Neural progenitor cell (in vitro differentiated cells): ENCODE measurements at regions not wholly inside any gene's neighbourhood (a gene's known extent, or its start where the extent isn't known, plus 50 kb on each side); places are given as distances from the start of the nearest gene placed in this dataset.

Experiments used
- DNase-seq: peaks from one replicate; pipeline ENCODE4 v3.0.0-alpha.2; 2016; ENCODE audit warnings: low spot score
- H2AFZ ChIP-seq: fragments of 200-600 bp; sonication (generic); replicated peaks from 2 replicates; pipeline ENCODE4 v1.6.1; 2016; ENCODE audit warnings: antibody characterized with exemption
- H3F3A ChIP-seq: fragments of 200-600 bp; sonication (generic); 2 replicates; pipeline ENCODE4 v1.6.1; 2016; ENCODE audit warnings: antibody characterized with exemption, low read depth
- H3K27ac ChIP-seq: fragments of 200-600 bp; sonication (generic); 2 replicates; pipeline ENCODE4 v1.5.1; 2016; ENCODE audit warnings: mild to moderate bottlenecking
- H3K27me3 ChIP-seq: fragments of 200-600 bp; sonication (generic); 2 replicates; pipeline ENCODE4 v1.6.1; 2016; ENCODE audit warnings: mild to moderate bottlenecking, moderate library complexity
- H3K36me3 ChIP-seq: fragments of 200-600 bp; sonication (generic); 2 replicates; pipeline ENCODE4 v1.5.1; 2016
- H3K4me1 ChIP-seq: fragments of 200-600 bp; sonication (generic); 2 replicates; pipeline ENCODE4 v1.6.1; 2016; ENCODE audit warnings: mixed run types
- H3K4me2 ChIP-seq: fragments of 200-600 bp; sonication (generic); 2 replicates; pipeline ENCODE4 v1.6.1; 2016
- H3K4me3 ChIP-seq: fragments of 200-600 bp; sonication (generic); 2 replicates; pipeline ENCODE4 v1.5.1; 2016
- H3K79me2 ChIP-seq: fragments of 200-600 bp; sonication (generic); 2 replicates; pipeline ENCODE4 v1.6.1; 2016; ENCODE audit warnings: low read depth
- H3K9ac ChIP-seq: fragments of 200-600 bp; sonication (generic); 2 replicates; pipeline ENCODE4 v1.6.1; 2016
- H3K9me3 ChIP-seq: fragments of 200-600 bp; sonication (generic); 2 replicates; pipeline ENCODE4 v1.5.1; 2016; ENCODE audit warnings: low read depth
- H4K20me1 ChIP-seq: fragments of 200-600 bp; sonication (generic); 2 replicates; pipeline ENCODE4 v1.6.1; 2016; ENCODE audit warnings: low read depth
- H3K27ac Mint-ChIP-seq: 3 replicates; pipeline ENCODE4 v1.8.0; 2021; ENCODE audit warnings: mixed read lengths
- H3K27me3 Mint-ChIP-seq: 2 replicates; pipeline ENCODE4 v1.8.0; 2022; ENCODE audit warnings: low read depth, mild to moderate bottlenecking, inconsistent platforms, moderate library complexity, mixed read lengths; ENCODE audit not compliant: insufficient read depth
- H3K36me3 Mint-ChIP-seq: 3 replicates; pipeline ENCODE4 v1.8.0; 2021; ENCODE audit warnings: mixed read lengths
- H3K4me1 Mint-ChIP-seq: 3 replicates; pipeline ENCODE4 v1.8.0; 2021; ENCODE audit warnings: mixed read lengths
- H3K4me3 Mint-ChIP-seq: 3 replicates; pipeline ENCODE4 v1.8.0; 2021; ENCODE audit warnings: mild to moderate bottlenecking, moderate library complexity, mixed read lengths
- H3K9me3 Mint-ChIP-seq: 3 replicates; pipeline ENCODE4 v1.8.0; 2020; ENCODE audit warnings: mixed read lengths
- CTCF ChIP-seq: fragments of 200-600 bp; sonication (generic); IDR thresholded peaks from 2 replicates; pipeline ENCODE4 v1.5.1; 2017; ENCODE audit warnings: antibody characterized with exemption, mild to moderate bottlenecking
- EZH2 ChIP-seq: fragments of 200-600 bp; sonication (generic); IDR thresholded peaks from 2 replicates; pipeline ENCODE4 v1.6.1; 2017; ENCODE audit warnings: antibody characterized with exemption, mild to moderate bottlenecking, moderate library complexity
- EZH2phosphoT487 ChIP-seq: fragments of 200-600 bp; sonication (generic); IDR thresholded peaks from 2 replicates; pipeline ENCODE4 v1.6.1; 2017; ENCODE audit warnings: antibody characterized with exemption

- H3K27me3 Mint-ChIP-seq = peaks cover 2% of the 10 kb centered on the region
- Histone ChIP-seq H3K36me3 (no peaks in the 10 kb centered on the region), H3K4me3 (no peak overlapping the region), H3K4me1 (peaks cover 33% of the 10 kb centered on the region), H2AFZ (peak overlapping the region; percentile 52), H3K27me3 (no peaks in the 10 kb centered on the region), H3F3A (peaks cover 18% of the 10 kb centered on the region), H3K4me2 (peak overlapping the region; percentile 43), H3K9me3 (no peaks in the 10 kb centered on the region), H3K9ac (no peak overlapping the region), H3K79me2 (no peaks in the 10 kb centered on the region), H3K27ac (no peak overlapping the region), H4K20me1 (no peaks in the 10 kb centered on the region)
- DNase-seq = no peak
- peak overlapping the region; percentile 15 for H3K27ac Mint-ChIP-seq
- H3K4me1 Mint-ChIP-seq = peaks cover 19% of the 10 kb centered on the region
- H3K9me3 Mint-ChIP-seq = peaks cover 5% of the 10 kb centered on the region
- no peaks in the 10 kb centered on the region for H3K36me3 Mint-ChIP-seq
- no peak for TF ChIP-seq CTCF
- TF ChIP-seq EZH2phosphoT487 = no peak
- no peak for TF ChIP-seq EZH2
- no peak overlapping the region for H3K4me3 Mint-ChIP-seq
These were observed 297.9 kb upstream of the SOX4 start for GRCh38 chr6:21295506-21296240.

GRCh38 chr6:21297665-21298064 lies 295.9 kb upstream of the SOX4 start:
- peaks cover 2% of the 10 kb centered on the region for H3K27me3 Mint-ChIP-seq
- Histone ChIP-seq H3K9ac (no peak overlapping the region), H3K4me1 (peaks cover 33% of the 10 kb centered on the region), H3K4me2 (no peak overlapping the region), H3K27ac (no peak overlapping the region), H3K9me3 (peaks cover 2% of the 10 kb centered on the region), H3K36me3 (no peaks in the 10 kb centered on the region), H3K79me2 (no peaks in the 10 kb centered on the region), H4K20me1 (no peaks in the 10 kb centered on the region), H3K4me3 (no peak overlapping the region), H3F3A (peaks cover 18% of the 10 kb centered on the region), H3K27me3 (no peaks in the 10 kb centered on the region), H2AFZ (no peak overlapping the region)
- peaks cover 17% of the 10 kb centered on the region for H3K9me3 Mint-ChIP-seq
- no peak overlapping the region for H3K4me3 Mint-ChIP-seq
- no peak for DNase-seq
- peaks cover 19% of the 10 kb centered on the region for H3K4me1 Mint-ChIP-seq
- H3K27ac Mint-ChIP-seq = no peak overlapping the region
- TF ChIP-seq EZH2phosphoT487 (no peak), EZH2 (no peak), CTCF (no peak)
- H3K36me3 Mint-ChIP-seq = no peaks in the 10 kb centered on the region

- Histone ChIP-seq H3K9ac (no peak overlapping the region), H3K79me2 (no peaks in the 10 kb centered on the region), H3K4me3 (no peak overlapping the region), H3F3A (peaks cover 17% of the 10 kb centered on the region), H3K4me2 (no peak overlapping the region), H3K36me3 (no peaks in the 10 kb centered on the region), H2AFZ (no peak overlapping the region), H3K27me3 (no peaks in the 10 kb centered on the region), H3K9me3 (peaks cover 9% of the 10 kb centered on the region), H3K4me1 (peaks cover 25% of the 10 kb centered on the region), H3K27ac (no peak overlapping the region), H4K20me1 (no peaks in the 10 kb centered on the region)
- H3K36me3 Mint-ChIP-seq = no peaks in the 10 kb centered on the region
- peaks cover 22% of the 10 kb centered on the region for H3K9me3 Mint-ChIP-seq
- TF ChIP-seq EZH2 = no peak
- no peak for TF ChIP-seq EZH2phosphoT487
- TF ChIP-seq CTCF = no peak
- no peak overlapping the region for H3K27ac Mint-ChIP-seq
- no peak overlapping the region for H3K4me3 Mint-ChIP-seq
- no peak for DNase-seq
- peaks cover 19% of the 10 kb centered on the region for H3K4me1 Mint-ChIP-seq
- peaks cover 2% of the 10 kb centered on the region for H3K27me3 Mint-ChIP-seq
These were observed 294.3 kb upstream of the SOX4 start for GRCh38 chr6:21299216-21299615.
